ENCODE measurements at regions not wholly inside any gene's neighbourhood (a gene's known extent, or its start where the extent isn't known, plus 50 kb on each side); places are given as distances from the start of the nearest gene placed in this dataset.

- TF ChIP-seq TAF1 (IDR thresholded peaks at IDR 0.05; ENCODE audit: borderline replicate concordance, insufficient read depth, low read length) (no peak), POLR2AphosphoS5 (IDR thresholded peaks at IDR 0.05; ENCODE audit: low read depth, low read length) (no peak), SIN3A (IDR thresholded peaks at IDR 0.05; ENCODE audit: borderline replicate concordance, insufficient read depth, low read length) (no peak)
These were observed 544.6 kb downstream of the SLITRK6 start for GRCh38 chr13:85254641-85255040.
